Endothelial cell of umbilical vein (primary cell): ENCODE measurements at regions not wholly inside any gene's neighbourhood (a gene's known extent, or its start where the extent isn't known, plus 50 kb on each side); places are given as distances from the start of the nearest gene placed in this dataset.

Source experiments
- BruUV-seq: library from RNA; stranded (reverse); fragments of 400-500 nt; replicated peaks from 2 replicates; lab custom pipeline; 2021; lab: Mats Ljungman, UMichigan
- CTCF ChIA-PET: fragments of 300-600, 350-600 bp; sonication (Branson Sonifier 250); formaldehyde crosslinking; loops from one replicate; lab custom pipeline; 2021; ENCODE audit warnings: antibody characterized with exemption, inconsistent platforms; lab: Charles Lee
- POLR2A ChIA-PET: fragments of 300-600, 350-600 bp; sonication (Branson Sonifier 250); formaldehyde crosslinking; loops from one replicate; lab custom pipeline; 2021; ENCODE audit warnings: antibody characterized with exemption, inconsistent platforms; lab: Charles Lee
- DNase-seq: peaks from one replicate; pipeline ENCODE4 v3.0.0-alpha.2; 2011; ENCODE audit warnings: low read depth, low spot score
- FAIRE-seq: peaks from 2 replicates; lab custom pipeline; 2011; peaks lifted over from hg19 to GRCh38; lab: Jason Lieb, UNC
- H2AFZ ChIP-seq: 2 replicates; pipeline ENCODE4 v1.6.0; 2012; ENCODE audit warnings: low read depth, low read length, control low read depth, inconsistent platforms
- H3K27ac ChIP-seq: 2 replicates; pipeline ENCODE4 v1.5.1; 2011; ENCODE audit warnings: low read depth, mild to moderate bottlenecking, control low read depth, low read length, moderate library complexity; ENCODE audit not compliant: insufficient read depth
- H3K27me3 ChIP-seq, 2 experiments: 2 replicates each; pipeline versions ENCODE4 v1.6.0 to v1.6.1; 2011; ENCODE audit warnings: low read length in 2 of 2, mixed read lengths in 1 of 2; ENCODE audit not compliant: control insufficient read depth in 2 of 2, insufficient read depth in 2 of 2
- H3K36me3 ChIP-seq, 2 experiments: 2 replicates in 1 of 2; 3 replicates in 1 of 2; pipeline ENCODE4 v1.5.1; 2011; ENCODE audit warnings: low read length in 2 of 2, mild to moderate bottlenecking in 1 of 2, moderate library complexity in 1 of 2; ENCODE audit not compliant: control insufficient read depth in 2 of 2, insufficient read depth in 2 of 2; ENCODE audit errors: extremely low read depth in 1 of 2
- H3K4me1 ChIP-seq: 3 replicates; pipeline ENCODE4 v1.5.1; 2011; ENCODE audit warnings: mild to moderate bottlenecking, low read length; ENCODE audit not compliant: control insufficient read depth, insufficient read depth; ENCODE audit errors: extremely low read depth
- H3K4me2 ChIP-seq: 2 replicates; pipeline ENCODE4 v1.6.1; 2011; ENCODE audit warnings: low read length, control low read depth, mixed read lengths; ENCODE audit not compliant: insufficient read depth
- H3K4me3 ChIP-seq, 3 experiments: fragments of 200-600 bp in 1 of 3; sonication (generic), shearing (Covaris generic) in 1 of 3; replicated peaks in 1 of 3; 2 replicates each; pipeline ENCODE4 v1.5.1; 2011 to 2016; ENCODE audit warnings: control low read depth in 3 of 3, low read length in 3 of 3, mild to moderate bottlenecking in 2 of 3, inconsistent platforms in 1 of 3, low read depth in 1 of 3, moderate library complexity in 1 of 3; ENCODE audit not compliant: insufficient read depth in 1 of 3
- H3K79me2 ChIP-seq: 2 replicates; pipeline ENCODE4 v1.6.0; 2012; ENCODE audit warnings: low read length, inconsistent platforms; ENCODE audit not compliant: control insufficient read depth, insufficient read depth
- H3K9ac ChIP-seq: replicated peaks from 2 replicates; pipeline ENCODE3; 2011; ENCODE audit warnings: low read length, control low read depth; ENCODE audit not compliant: insufficient read depth; ENCODE audit errors: extremely low read depth
- H3K9me1 ChIP-seq: replicated peaks from 3 replicates; pipeline ENCODE4 v1.6.0; 2011; ENCODE audit warnings: mild to moderate bottlenecking, low read length; ENCODE audit not compliant: control insufficient read depth, insufficient read depth; ENCODE audit errors: extremely low read depth
- H3K9me3 ChIP-seq: replicated peaks from 2 replicates; pipeline ENCODE4 v1.5.1; 2012; ENCODE audit warnings: low read length, inconsistent platforms; ENCODE audit not compliant: control insufficient read depth, insufficient read depth
- H4K20me1 ChIP-seq: replicated peaks from 2 replicates; pipeline ENCODE3; 2011; ENCODE audit warnings: mild to moderate bottlenecking, low read length; ENCODE audit not compliant: control insufficient read depth, insufficient read depth; ENCODE audit errors: extremely low read depth
- MYC ChIP-seq: IDR thresholded peaks from one replicate; pipeline ENCODE4 v1.6.1; 2011; ENCODE audit warnings: mild to moderate bottlenecking, low read depth, low read length
- POLR2A ChIP-seq: IDR thresholded peaks from 2 replicates; pipeline ENCODE4 v1.6.1; 2012; ENCODE audit warnings: low read depth, mild to moderate bottlenecking, control low read depth, low read length
- dilution Hi-C: fragments of 300-500 bp; cut with MboI; formaldehyde crosslinking; loops from one replicate; pipeline ENCODE4 v1.15.0; 2019; ENCODE audit warnings: low sequenced_read_pairs; ENCODE audit not compliant: extremely low pct_ligation_motif_present
- intact Hi-C: fragments of 100-400 bp; cut with micrococcal nuclease; formaldehyde crosslinking; loops from one replicate; pipeline ENCODE4 v1.10.0; 2022
- TF ChIP-seq, protein P1 (sequence below), 2 donors: IDR thresholded peaks; 1 replicate in 1 of 2; 2 replicates in 1 of 2; pipeline ENCODE4 v1.5.1; 2011; ENCODE audit warnings: low read length in 2 of 2, mild to moderate bottlenecking in 2 of 2, moderate library complexity in 2 of 2, control low read depth in 1 of 2, inconsistent platforms in 1 of 2, low read depth in 1 of 2; ENCODE audit not compliant: insufficient read depth in 1 of 2; ENCODE audit errors: extremely low read depth in 1 of 2

DNA sequence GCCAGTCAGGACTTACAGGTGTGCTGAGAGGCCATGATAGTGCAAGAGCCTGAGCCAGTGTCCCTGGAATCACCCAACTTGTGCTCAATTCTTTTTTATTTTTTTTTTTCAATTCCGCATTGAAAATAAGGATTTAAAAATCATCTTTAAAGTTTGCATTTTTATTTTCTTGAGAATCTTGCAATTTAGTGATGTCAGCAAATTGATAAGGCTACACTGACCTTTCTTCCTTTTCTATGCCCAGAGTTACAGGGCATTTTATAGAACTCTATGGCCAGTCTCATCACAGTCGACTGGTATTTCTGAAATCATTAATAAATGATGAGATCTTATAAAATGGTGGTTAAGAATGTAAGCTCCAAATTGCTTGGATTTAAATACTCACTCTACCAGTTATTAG, 63.3 kb upstream of the PRKD1 start:
- DNase-seq (no peak), FAIRE-seq (no peak)
- CTCF ChIA-PET, result no interaction called here
- Histone ChIP-seq H4K20me1 (no peaks in the 10 kb centered on the region), H3K4me2 (no peak overlapping the region), H3K9me3 (no peaks in the 10 kb centered on the region), H3K36me3 (no peaks in the 10 kb centered on the region), H3K4me1 (no peaks in the 10 kb centered on the region), H2AFZ (no peak overlapping the region), H3K9me1 (no peaks in the 10 kb centered on the region), H3K27me3 (no peaks in the 10 kb centered on the region), H3K4me3 (no peak overlapping the region), H3K27ac (no peak overlapping the region), H3K79me2 (no peaks in the 10 kb centered on the region), H3K9ac (no peak overlapping the region)
- no TSS peak for BruUV-seq
- TF ChIP-seq MYC (no peak), POLR2A (no peak)
- dilution Hi-C loops (no loop called here), intact Hi-C loops (no loop called here)
- POLR2A ChIA-PET, result no interaction called here

- dilution Hi-C loops (no loop called here), intact Hi-C loops (no loop called here)
- no peak overlapping the region for H2AFZ ChIP-seq
- POLR2A ChIA-PET, result no interaction called here
- no peaks in the 10 kb centered on the region for H3K79me2 ChIP-seq
- CTCF ChIA-PET, result interaction anchor here (0.8 kb wide), 1 partner anchor 444 kb away, joined by 3 read pairs; no protein-coding TSS in a partner anchor
- no peak for FAIRE-seq
- no peaks in the 10 kb centered on the region for H3K9me1 ChIP-seq
- H3K4me2 ChIP-seq, result no peak overlapping the region
- H3K4me3 ChIP-seq, result no peak overlapping the region
- H3K9ac ChIP-seq, result no peak overlapping the region
- peaks cover 0 to 1% of the 10 kb centered on the region in 2 experiments for H3K27me3 ChIP-seq
- H3K9me3 ChIP-seq, result no peaks in the 10 kb centered on the region
- H3K4me1 ChIP-seq, result no peaks in the 10 kb centered on the region
- H4K20me1 ChIP-seq, result no peaks in the 10 kb centered on the region
- H3K27ac ChIP-seq, result no peak overlapping the region
- no peaks in the 10 kb centered on the region for H3K36me3 ChIP-seq
- no peak for DNase-seq
- BruUV-seq, result no TSS peak
- TF ChIP-seq MYC, result no peak
- TF ChIP-seq, protein P1, sequence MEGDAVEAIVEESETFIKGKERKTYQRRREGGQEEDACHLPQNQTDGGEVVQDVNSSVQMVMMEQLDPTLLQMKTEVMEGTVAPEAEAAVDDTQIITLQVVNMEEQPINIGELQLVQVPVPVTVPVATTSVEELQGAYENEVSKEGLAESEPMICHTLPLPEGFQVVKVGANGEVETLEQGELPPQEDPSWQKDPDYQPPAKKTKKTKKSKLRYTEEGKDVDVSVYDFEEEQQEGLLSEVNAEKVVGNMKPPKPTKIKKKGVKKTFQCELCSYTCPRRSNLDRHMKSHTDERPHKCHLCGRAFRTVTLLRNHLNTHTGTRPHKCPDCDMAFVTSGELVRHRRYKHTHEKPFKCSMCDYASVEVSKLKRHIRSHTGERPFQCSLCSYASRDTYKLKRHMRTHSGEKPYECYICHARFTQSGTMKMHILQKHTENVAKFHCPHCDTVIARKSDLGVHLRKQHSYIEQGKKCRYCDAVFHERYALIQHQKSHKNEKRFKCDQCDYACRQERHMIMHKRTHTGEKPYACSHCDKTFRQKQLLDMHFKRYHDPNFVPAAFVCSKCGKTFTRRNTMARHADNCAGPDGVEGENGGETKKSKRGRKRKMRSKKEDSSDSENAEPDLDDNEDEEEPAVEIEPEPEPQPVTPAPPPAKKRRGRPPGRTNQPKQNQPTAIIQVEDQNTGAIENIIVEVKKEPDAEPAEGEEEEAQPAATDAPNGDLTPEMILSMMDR (IDR thresholded peaks at IDR 0.05; ENCODE audit: extremely low read depth in 1 of 2, insufficient read depth in 1 of 2, low read depth in 1 of 2, low read length in 2 of 2), result no peak
These were observed 65.5 kb upstream of the PRKD1 start for GRCh38 chr14:29993143-29993542.
